ENCODE measurements at regions not wholly inside any gene's neighbourhood (a gene's known extent, or its start where the extent isn't known, plus 50 kb on each side); places are given as distances from the start of the nearest gene placed in this dataset.

- TF ChIP-seq, protein P1, sequence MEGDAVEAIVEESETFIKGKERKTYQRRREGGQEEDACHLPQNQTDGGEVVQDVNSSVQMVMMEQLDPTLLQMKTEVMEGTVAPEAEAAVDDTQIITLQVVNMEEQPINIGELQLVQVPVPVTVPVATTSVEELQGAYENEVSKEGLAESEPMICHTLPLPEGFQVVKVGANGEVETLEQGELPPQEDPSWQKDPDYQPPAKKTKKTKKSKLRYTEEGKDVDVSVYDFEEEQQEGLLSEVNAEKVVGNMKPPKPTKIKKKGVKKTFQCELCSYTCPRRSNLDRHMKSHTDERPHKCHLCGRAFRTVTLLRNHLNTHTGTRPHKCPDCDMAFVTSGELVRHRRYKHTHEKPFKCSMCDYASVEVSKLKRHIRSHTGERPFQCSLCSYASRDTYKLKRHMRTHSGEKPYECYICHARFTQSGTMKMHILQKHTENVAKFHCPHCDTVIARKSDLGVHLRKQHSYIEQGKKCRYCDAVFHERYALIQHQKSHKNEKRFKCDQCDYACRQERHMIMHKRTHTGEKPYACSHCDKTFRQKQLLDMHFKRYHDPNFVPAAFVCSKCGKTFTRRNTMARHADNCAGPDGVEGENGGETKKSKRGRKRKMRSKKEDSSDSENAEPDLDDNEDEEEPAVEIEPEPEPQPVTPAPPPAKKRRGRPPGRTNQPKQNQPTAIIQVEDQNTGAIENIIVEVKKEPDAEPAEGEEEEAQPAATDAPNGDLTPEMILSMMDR (IDR thresholded peaks at IDR 0.05) = no peak
- no peak for TF ChIP-seq ZFX (IDR thresholded peaks at IDR 0.05; ENCODE audit: borderline replicate concordance)
Observed at GRCh38 chr4:27117453-27117852, 256.8 kb downstream of the STIM2 start.
